Pancreas (tissue), 10 donors: ENCODE measurements at regions not wholly inside any gene's neighbourhood (a gene's known extent, or its start where the extent isn't known, plus 50 kb on each side); places are given as distances from the start of the nearest gene placed in this dataset.
"Not testable (repeated sequence)": the region's sequence is repeated elsewhere in the genome, so short reads cannot be mapped to it uniquely, and the experiment has no call there.

Experiments
- ATAC-seq, 4 donors: fragments of 200-7000 bp; cut with Tn5 transposase; one replicate each; pipeline versions ENCODE4 v1.8.0 to v1.9.1; 2020; ENCODE audit warnings: mild to moderate bottlenecking in 4 of 4, moderate library complexity in 4 of 4
- DNase-seq, 6 donors: peaks; one replicate each; pipeline ENCODE4 v3.0.0-alpha.2; 2020
- FAIRE-seq: peaks from 2 replicates; lab custom pipeline; 2012; peaks lifted over from hg19 to GRCh38; lab: Jason Lieb, UNC
- H3K27ac ChIP-seq, 4 donors: fragments of 200-600 bp; sonication (generic); 1 replicate in 3 of 4; 2 replicates in 1 of 4; pipeline versions ENCODE4 v1.5.0 to v1.8.0; 2020
- H3K27me3 ChIP-seq, 4 donors: fragments of 200-600 bp; one replicate each; pipeline ENCODE4 v1.8.0; 2021
- H3K36me3 ChIP-seq, 3 donors: fragments of 200-600 bp; sonication (generic) in 1 of 3; one replicate each; pipeline versions ENCODE4 v1.5.0 to v1.8.0; 2020 to 2021
- H3K4me1 ChIP-seq, 3 donors: fragments of 200-600 bp; one replicate each; pipeline ENCODE4 v1.8.0; 2021
- H3K4me3 ChIP-seq, 4 donors: fragments of 200-600 bp; sonication (generic) in 2 of 4; one replicate each; pipeline versions ENCODE4 v1.5.0 to v1.8.0; 2020 to 2021
- H3K9me3 ChIP-seq, 4 donors: fragments of 200-600 bp; one replicate each; pipeline ENCODE4 v1.8.0; 2021
- CTCF ChIP-seq, 4 donors: fragments of 200-600 bp; sonication (generic) in 3 of 4; IDR thresholded peaks; one replicate each; pipeline versions ENCODE4 v1.5.0 to v1.8.0; 2021; ENCODE audit warnings: antibody characterized with exemption in 4 of 4
- whole genome bisulfite sequencing, 2 donors: extraction: QIAGEN DNeasy Blood & Tissue Kit; methylation state at CpG; one replicate each; pipeline ENCODE4 v1.1.7; 2013; 5-methylcytosine and 5-hydroxymethylcytosine counted together
- intact Hi-C, 3 donors: fragments of 100-400 bp; cut with DNase I; formaldehyde crosslinking; loops; one replicate each; pipeline versions ENCODE4 v1.11.1 to v1.14.2; 2022
- donor health status: healthy with polysubstance abuse.
- donor health status: DM: no; HTN: no; CAD: no; lungs with moderate emphysema.
- donor health status: DM: no; HTN: no; CAD: no.
- donor health status: control.
- donor health status: control.
- donor health status: Bipolar disorder and iron deficiency.
- donor health status: DM: yes; HTN: yes; CAD: no.
- donor health status: DM: no; HTN: no; CAD: no.
- donor health status: DM: no; HTN: no; CAD: no.
- donor health status: DM: yes; HTN: yes; CAD: no.

- intact Hi-C loops: no loop called here
- H3K4me1 ChIP-seq: no peaks in the 10 kb centered on the region
Observed at GRCh38 chr2:199057936-199058335, 399.8 kb downstream of the SATB2 start.

DNA sequence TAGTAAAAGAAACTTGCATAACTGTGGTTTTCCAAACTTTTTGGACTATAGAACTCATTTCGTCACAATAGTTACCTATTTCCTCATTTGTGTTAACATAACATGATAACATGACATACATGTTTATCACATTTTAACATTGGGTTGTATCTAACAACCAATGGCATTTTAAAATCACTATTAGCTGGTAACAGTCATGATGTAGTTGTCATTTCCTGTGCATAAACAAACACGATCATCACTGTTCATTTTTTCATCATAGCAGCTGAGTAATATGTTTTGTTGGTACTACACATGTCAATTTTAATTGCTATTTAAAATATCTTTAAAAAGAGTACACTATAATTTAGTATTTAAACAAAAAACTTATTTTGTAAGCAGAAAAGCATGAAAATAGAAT lies 402.4 kb downstream of the SATB2 start:
- Histone ChIP-seq H3K36me3 (no peaks in the 10 kb centered on the region), H3K4me1 (no peaks in the 10 kb centered on the region), H3K27ac (no peak overlapping the region), H3K9me3 (no peaks in the 10 kb centered on the region), H3K4me3 (no peak overlapping the region), H3K27me3 (no peaks in the 10 kb centered on the region)
- FAIRE-seq: no peak
- WGBS, 2 donors: 38 to 42% methylated on average over 2 of the region's 2 CpGs
- TF ChIP-seq CTCF (IDR thresholded peaks at IDR 0.05): no peak
- no peak for DNase-seq
- intact Hi-C loops: no loop called here
- ATAC-seq: no peak

More at GRCh38 chr2:199057936-199058335, 399.8 kb downstream of the SATB2 start:
- H3K27ac ChIP-seq: no peak overlapping the region
- FAIRE-seq (no peak), DNase-seq (no peak), ATAC-seq (no peak)
- no peaks in the 10 kb centered on the region for H3K27me3 ChIP-seq
- TF ChIP-seq CTCF (IDR thresholded peaks at IDR 0.05): no peak
- 66 to 78% methylated on average over 2 of the region's 2 CpGs for WGBS, 2 donors
- no peaks in the 10 kb centered on the region for H3K36me3 ChIP-seq
- H3K4me3 ChIP-seq: no peak overlapping the region
- no peaks in the 10 kb centered on the region for H3K9me3 ChIP-seq

- Histone ChIP-seq H3K27me3 (no peaks in the 10 kb centered on the region), H3K36me3 (no peaks in the 10 kb centered on the region), H3K4me3 (no peak overlapping the region), H3K4me1 (no peaks in the 10 kb centered on the region), H3K27ac (no peak overlapping the region), H3K9me3 (no peaks in the 10 kb centered on the region)
- FAIRE-seq (no peak), ATAC-seq (no peak), DNase-seq (no peak)
- intact Hi-C loops: no loop called here
- 58 to 69% methylated on average over 2 of the region's 2 CpGs for WGBS, 2 donors
- no peak for TF ChIP-seq CTCF (IDR thresholded peaks at IDR 0.05)
Observed at GRCh38 chr2:199042660-199043379, 414.9 kb downstream of the SATB2 start.

DNA sequence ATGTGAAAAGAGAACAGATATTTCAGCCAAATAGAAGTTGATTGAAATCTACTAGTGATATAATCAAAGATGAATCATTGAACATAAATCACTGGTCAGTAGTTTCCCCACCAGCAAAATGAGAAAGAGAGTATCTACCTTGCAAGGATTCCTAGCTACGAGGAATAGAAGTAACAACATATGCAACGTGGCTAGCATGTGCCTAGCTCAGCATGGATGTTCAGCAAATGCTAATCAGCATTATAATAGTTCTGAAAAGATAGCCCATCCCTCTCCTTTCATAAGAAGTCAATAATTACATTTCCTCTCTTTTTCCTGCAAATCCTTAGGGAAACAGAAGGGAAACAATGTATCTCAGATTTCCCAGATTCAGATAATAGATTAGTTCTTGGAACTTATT lies 417.2 kb downstream of the SATB2 start:
- TF ChIP-seq CTCF (IDR thresholded peaks at IDR 0.05): no peak
- Histone ChIP-seq H3K36me3 (no peaks in the 10 kb centered on the region), H3K27ac (no peak overlapping the region), H3K4me1 (no peaks in the 10 kb centered on the region), H3K9me3 (no peaks in the 10 kb centered on the region), H3K27me3 (no peaks in the 10 kb centered on the region), H3K4me3 (no peak overlapping the region)
- ATAC-seq: no peak
- FAIRE-seq: no peak
- WGBS, 2 donors: 37 to 45% methylated on average over 2 of the region's 2 CpGs
- no peak for DNase-seq
- intact Hi-C loops: no loop called here

DNA sequence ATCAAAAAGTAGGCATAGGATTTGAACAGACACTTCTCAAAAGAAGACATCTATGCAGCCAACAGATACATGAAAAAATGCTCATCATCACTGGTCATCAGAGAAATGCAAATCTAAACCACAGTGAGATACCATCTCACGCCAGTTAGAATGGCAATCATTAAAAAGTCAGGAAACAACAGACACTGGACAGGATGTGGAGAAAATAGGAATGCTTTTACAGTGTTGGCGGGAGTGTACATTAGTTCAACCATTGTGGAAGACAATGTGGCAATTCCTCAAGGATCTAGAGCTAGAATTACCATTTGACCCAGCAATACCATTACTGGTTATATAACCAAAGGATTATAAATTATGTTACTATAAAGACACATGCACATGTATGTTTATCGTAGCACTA lies 424.0 kb downstream of the SATB2 start:
- H3K4me1 ChIP-seq, H3K27me3 ChIP-seq, H3K9me3 ChIP-seq, H3K4me3 ChIP-seq, DNase-seq, H3K27ac ChIP-seq, intact Hi-C loops, ATAC-seq, H3K36me3 ChIP-seq, FAIRE-seq: not testable (repeated sequence)
- WGBS, 2 donors: 75 to 80% methylated on average over 3 of the region's 3 CpGs
